ENCODE measurements at regions not wholly inside any gene's neighbourhood (a gene's known extent, or its start where the extent isn't known, plus 50 kb on each side); places are given as distances from the start of the nearest gene placed in this dataset.

DNA sequence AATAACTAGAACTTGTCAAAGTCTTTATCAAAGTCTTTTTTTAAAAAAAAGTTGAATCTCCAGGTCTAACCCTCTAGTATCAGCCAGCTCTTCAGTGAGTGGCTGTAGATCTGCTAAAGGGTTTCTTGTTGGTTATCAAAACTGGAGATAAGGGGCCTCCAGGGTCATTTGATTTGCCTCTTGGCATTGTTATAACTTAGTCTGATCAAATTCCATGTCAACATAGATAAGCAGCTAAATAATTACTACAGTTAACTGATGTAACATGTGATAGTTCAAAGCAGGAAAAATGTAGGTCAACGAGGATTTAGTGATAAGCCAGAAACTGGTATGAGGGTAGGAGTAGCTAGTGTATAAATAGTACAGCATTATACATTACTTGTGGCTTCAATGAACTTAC, 465.1 kb downstream of the PDHA2 start:
- Mint-ChIP-seq H3K4me1 (peaks cover 3% of the 10 kb centered on the region), H3K9me3 (peaks cover 25% of the 10 kb centered on the region), H3K27me3 (ENCODE audit: low read depth) (no peaks in the 10 kb centered on the region), H3K36me3 (peaks cover 12% of the 10 kb centered on the region), H3K4me3 (no peak overlapping the region), H3K27ac (no peak overlapping the region)
- TF ChIP-seq, protein P1, sequence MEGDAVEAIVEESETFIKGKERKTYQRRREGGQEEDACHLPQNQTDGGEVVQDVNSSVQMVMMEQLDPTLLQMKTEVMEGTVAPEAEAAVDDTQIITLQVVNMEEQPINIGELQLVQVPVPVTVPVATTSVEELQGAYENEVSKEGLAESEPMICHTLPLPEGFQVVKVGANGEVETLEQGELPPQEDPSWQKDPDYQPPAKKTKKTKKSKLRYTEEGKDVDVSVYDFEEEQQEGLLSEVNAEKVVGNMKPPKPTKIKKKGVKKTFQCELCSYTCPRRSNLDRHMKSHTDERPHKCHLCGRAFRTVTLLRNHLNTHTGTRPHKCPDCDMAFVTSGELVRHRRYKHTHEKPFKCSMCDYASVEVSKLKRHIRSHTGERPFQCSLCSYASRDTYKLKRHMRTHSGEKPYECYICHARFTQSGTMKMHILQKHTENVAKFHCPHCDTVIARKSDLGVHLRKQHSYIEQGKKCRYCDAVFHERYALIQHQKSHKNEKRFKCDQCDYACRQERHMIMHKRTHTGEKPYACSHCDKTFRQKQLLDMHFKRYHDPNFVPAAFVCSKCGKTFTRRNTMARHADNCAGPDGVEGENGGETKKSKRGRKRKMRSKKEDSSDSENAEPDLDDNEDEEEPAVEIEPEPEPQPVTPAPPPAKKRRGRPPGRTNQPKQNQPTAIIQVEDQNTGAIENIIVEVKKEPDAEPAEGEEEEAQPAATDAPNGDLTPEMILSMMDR (IDR thresholded peaks at IDR 0.05; ENCODE audit: unreplicated experiment): no peak
- DNase-seq (ENCODE audit: low spot score in 2 of 2, unreplicated experiment in 2 of 2): no peak

DNA sequence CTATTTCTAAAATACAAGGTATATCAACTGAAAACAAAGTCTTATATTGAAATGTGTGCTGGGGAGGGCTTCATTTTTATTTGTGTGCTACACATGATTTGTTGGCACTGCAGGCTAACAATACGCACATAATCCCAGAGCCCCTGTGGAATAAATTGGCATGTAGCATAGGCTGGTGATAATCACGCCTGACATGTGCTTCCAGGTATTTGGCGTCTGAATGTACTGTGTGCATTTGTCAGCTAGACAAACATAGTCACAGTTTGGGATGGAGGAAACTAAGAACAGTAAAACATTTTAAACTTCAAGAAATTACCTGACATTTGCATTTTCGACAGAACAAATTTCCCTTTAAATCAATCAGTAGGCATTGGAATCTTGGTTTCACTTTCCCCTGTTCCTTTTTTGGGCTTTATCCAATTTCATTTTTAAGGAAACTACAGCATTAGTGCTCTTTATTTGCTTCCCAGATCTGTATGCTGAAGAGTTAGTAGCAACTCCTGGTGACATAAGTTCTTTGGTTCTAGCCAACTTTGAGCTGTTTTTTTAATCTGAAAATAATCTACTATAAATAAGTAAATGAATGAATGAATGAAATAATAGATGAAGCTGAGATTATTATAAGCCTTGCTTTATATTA, 472.3 kb downstream of the PDHA2 start:
- no peak overlapping the region for H3K27ac Mint-ChIP-seq
- DNase-seq (ENCODE audit: low spot score in 2 of 2, unreplicated experiment in 2 of 2): no peak
- H3K27me3 Mint-ChIP-seq (ENCODE audit: low read depth): no peaks in the 10 kb centered on the region
- no peak overlapping the region for H3K4me3 Mint-ChIP-seq
- TF ChIP-seq, protein P1 (IDR thresholded peaks at IDR 0.05; ENCODE audit: unreplicated experiment): no peak
- peaks cover 11% of the 10 kb centered on the region for H3K36me3 Mint-ChIP-seq
- no peaks in the 10 kb centered on the region for H3K4me1 Mint-ChIP-seq
- peaks cover 17% of the 10 kb centered on the region for H3K9me3 Mint-ChIP-seq

DNA sequence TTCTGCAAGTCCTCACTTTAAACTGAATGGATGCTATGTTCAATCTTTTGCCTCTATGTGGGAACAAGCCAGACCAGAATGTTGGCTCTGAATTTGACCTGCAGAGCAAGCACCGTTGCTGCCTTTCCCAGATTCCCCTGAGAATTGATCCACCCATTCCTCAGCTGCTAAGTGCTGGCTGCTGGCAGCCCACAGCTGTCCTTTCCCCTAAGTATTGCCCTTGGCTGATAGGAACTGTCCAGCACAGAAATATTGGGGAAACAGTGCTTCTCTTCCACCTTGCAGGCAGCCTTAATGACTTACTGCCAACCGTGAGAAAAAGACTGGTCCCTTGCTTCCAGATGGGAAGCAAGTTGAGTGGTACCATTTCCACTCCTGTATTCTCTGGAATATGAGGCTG, 475.9 kb downstream of the PDHA2 start:
- no peak overlapping the region for H3K4me3 Mint-ChIP-seq
- DNase-seq (ENCODE audit: low spot score in 2 of 2, unreplicated experiment in 2 of 2): no peak
- H3K27ac Mint-ChIP-seq: no peak overlapping the region
- H3K27me3 Mint-ChIP-seq (ENCODE audit: low read depth): no peaks in the 10 kb centered on the region
- H3K36me3 Mint-ChIP-seq: no peaks in the 10 kb centered on the region
- no peaks in the 10 kb centered on the region for H3K4me1 Mint-ChIP-seq
- no peaks in the 10 kb centered on the region for H3K9me3 Mint-ChIP-seq
- TF ChIP-seq, protein P1 (IDR thresholded peaks at IDR 0.05; ENCODE audit: unreplicated experiment): no peak

DNA sequence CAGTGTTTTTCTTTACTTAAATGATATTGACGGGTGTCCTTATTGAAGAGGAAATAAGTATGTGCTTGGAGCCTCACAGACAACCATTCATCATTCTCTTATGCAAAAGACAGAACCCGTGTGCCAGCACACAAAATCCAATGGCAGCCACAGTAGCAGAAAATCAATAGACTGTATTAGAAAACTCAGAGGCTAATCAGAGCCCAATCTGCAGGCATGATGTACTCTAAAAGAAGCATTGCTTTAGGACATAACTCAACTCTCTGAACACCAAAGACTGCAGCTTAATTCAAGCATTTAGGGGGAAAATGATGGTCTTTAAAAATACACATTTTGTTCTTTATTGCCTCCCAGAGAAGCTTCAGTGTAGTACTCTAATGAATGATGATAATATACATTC, 476.9 kb downstream of the PDHA2 start:
- Mint-ChIP-seq H3K36me3 (no peaks in the 10 kb centered on the region), H3K4me3 (no peak overlapping the region), H3K27me3 (ENCODE audit: low read depth) (no peaks in the 10 kb centered on the region), H3K27ac (no peak overlapping the region), H3K4me1 (no peaks in the 10 kb centered on the region), H3K9me3 (no peaks in the 10 kb centered on the region)
- TF ChIP-seq, protein P1 (IDR thresholded peaks at IDR 0.05; ENCODE audit: unreplicated experiment): no peak
- DNase-seq (ENCODE audit: low spot score in 2 of 2, unreplicated experiment in 2 of 2): no peak

DNA sequence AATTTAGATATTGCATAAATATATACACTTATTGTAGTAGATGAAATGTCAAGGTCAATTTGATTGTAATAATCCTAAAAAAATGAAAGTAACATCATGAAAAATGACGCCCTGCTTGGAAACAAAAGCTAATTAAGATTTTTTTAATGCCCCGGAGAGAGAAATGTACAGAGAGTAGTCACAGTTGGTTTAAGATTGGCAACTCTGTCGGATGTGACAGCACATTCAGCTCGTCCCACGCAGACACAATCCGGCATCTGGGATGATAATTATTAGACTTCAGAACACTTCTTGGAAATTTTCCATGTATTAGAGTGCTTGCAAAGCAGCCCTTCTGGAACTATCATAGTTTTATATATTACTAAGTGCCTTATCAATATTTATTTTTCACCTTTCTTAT, 478.0 kb downstream of the PDHA2 start:
- TF ChIP-seq, protein P1 (IDR thresholded peaks at IDR 0.05; ENCODE audit: unreplicated experiment): no peak
- Mint-ChIP-seq H3K27ac (no peak overlapping the region), H3K4me1 (no peaks in the 10 kb centered on the region), H3K9me3 (no peaks in the 10 kb centered on the region), H3K36me3 (no peaks in the 10 kb centered on the region), H3K27me3 (ENCODE audit: low read depth) (no peaks in the 10 kb centered on the region), H3K4me3 (no peak overlapping the region)
- no peak for DNase-seq (ENCODE audit: low spot score in 2 of 2, unreplicated experiment in 2 of 2)

DNA sequence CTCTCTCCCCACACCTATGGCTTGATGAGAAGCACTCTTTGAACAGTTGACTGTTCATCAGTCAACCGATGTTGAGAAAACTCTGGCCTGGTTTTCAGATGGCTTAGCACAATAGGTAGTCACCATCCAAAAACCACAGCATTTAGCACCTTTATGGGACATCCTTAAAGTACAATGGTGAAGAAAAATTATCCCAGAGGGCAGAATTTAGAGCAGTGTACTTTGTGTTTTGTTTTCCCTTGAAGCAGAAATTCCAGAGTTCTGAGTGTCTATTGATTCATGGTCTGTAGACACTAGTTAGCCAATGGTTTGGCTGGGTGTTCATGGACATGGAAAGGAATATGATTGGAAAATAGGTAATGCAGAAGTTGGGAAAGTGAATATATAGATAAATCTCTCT, 487.0 kb downstream of the PDHA2 start:
- no peak overlapping the region for H3K27ac Mint-ChIP-seq
- no peak for DNase-seq (ENCODE audit: low spot score in 2 of 2, unreplicated experiment in 2 of 2)
- peaks cover 20% of the 10 kb centered on the region for H3K9me3 Mint-ChIP-seq
- H3K27me3 Mint-ChIP-seq (ENCODE audit: low read depth): no peaks in the 10 kb centered on the region
- no peak overlapping the region for H3K4me3 Mint-ChIP-seq
- no peaks in the 10 kb centered on the region for H3K4me1 Mint-ChIP-seq
- TF ChIP-seq, protein P1 (IDR thresholded peaks at IDR 0.05; ENCODE audit: unreplicated experiment): no peak
- H3K36me3 Mint-ChIP-seq: no peaks in the 10 kb centered on the region

Data from mesothelial cell of epicardium (in vitro differentiated cells).